ENCODE measurements at regions not wholly inside any gene's neighbourhood (a gene's known extent, or its start where the extent isn't known, plus 50 kb on each side); places are given as distances from the start of the nearest gene placed in this dataset.

- H3K4me3 ChIP-seq (ENCODE audit: low read depth, low read length): no peak overlapping the region
- no peak for DNase-seq (ENCODE audit: low read depth)
- TF ChIP-seq, protein P1, sequence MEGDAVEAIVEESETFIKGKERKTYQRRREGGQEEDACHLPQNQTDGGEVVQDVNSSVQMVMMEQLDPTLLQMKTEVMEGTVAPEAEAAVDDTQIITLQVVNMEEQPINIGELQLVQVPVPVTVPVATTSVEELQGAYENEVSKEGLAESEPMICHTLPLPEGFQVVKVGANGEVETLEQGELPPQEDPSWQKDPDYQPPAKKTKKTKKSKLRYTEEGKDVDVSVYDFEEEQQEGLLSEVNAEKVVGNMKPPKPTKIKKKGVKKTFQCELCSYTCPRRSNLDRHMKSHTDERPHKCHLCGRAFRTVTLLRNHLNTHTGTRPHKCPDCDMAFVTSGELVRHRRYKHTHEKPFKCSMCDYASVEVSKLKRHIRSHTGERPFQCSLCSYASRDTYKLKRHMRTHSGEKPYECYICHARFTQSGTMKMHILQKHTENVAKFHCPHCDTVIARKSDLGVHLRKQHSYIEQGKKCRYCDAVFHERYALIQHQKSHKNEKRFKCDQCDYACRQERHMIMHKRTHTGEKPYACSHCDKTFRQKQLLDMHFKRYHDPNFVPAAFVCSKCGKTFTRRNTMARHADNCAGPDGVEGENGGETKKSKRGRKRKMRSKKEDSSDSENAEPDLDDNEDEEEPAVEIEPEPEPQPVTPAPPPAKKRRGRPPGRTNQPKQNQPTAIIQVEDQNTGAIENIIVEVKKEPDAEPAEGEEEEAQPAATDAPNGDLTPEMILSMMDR (conservative IDR thresholded peaks at IDR 0.05; ENCODE audit: low read depth, low read length): no peak
These were observed 864.2 kb downstream of the SLC4A3 start for GRCh38 chr2:220491670-220492069.

DNA sequence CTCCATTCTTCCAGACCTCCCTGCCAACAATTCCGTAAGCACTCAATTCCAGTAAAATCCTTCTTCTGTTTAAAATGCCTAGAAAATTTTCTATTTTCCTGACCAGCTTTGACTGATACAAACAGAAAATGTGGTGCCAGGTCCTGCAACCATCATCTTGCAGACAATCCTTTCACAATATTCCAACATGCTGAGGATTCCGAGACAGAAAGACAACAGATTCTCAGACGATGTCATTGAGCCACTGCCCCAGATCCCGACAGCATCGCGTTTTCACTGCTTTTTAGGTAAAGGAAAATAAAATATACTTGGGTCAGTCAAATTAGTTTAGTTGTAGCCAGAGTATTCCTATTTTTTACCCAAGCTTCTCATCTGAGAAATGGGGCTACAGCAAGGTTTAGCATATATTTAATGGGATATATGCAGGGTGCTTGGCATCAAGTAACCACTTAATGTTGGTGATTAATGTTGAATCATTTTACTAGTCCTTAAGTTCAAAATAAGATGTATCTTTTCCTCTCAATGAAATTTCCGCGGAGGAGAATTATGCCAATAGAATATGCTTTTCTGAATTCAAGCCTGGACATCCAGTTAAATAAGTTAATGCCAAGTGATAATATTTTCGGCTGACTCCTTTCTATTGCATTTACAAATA, 866.6 kb downstream of the SLC4A3 start:
- TF ChIP-seq, protein P1 (conservative IDR thresholded peaks at IDR 0.05; ENCODE audit: low read depth, low read length): no peak
- no peak overlapping the region for H3K4me3 ChIP-seq (ENCODE audit: low read depth, low read length)
- no peak for DNase-seq (ENCODE audit: low read depth)

- no peak for DNase-seq (ENCODE audit: low read depth)
- H3K4me3 ChIP-seq (ENCODE audit: low read depth, low read length): no peak overlapping the region
- TF ChIP-seq, protein P1 (conservative IDR thresholded peaks at IDR 0.05; ENCODE audit: low read depth, low read length): no peak
These were observed 869.1 kb downstream of the SLC4A3 start for GRCh38 chr2:220496513-220496912.

DNA sequence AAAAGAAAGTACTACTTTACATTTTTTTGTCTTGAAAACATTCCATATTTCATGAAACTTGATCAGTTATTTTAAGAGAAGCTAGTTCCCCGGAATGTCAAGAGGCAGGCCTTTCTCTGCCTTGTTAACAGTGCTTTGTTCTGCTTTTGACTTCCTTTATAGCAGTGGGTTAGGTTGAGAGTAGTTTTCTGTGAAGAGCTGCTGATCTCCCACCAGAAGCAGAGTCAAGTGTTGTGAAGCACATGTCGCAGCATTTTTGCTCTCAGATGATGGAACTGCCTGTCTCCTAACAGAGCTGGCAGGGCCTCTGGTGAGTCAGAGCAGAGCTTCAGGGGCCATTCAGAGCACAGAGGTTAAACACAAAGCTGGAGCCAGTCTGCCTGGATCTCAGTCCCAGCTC, 871.8 kb downstream of the SLC4A3 start:
- TF ChIP-seq, protein P1 (conservative IDR thresholded peaks at IDR 0.05; ENCODE audit: low read depth, low read length): no peak
- DNase-seq (ENCODE audit: low read depth): no peak
- no peak overlapping the region for H3K4me3 ChIP-seq (ENCODE audit: low read depth, low read length)

- TF ChIP-seq, protein P1 (conservative IDR thresholded peaks at IDR 0.05; ENCODE audit: low read depth, low read length): no peak
- H3K4me3 ChIP-seq (ENCODE audit: low read depth, low read length): no peak overlapping the region
- no peak for DNase-seq (ENCODE audit: low read depth)
These were observed 875.1 kb downstream of the SLC4A3 start for GRCh38 chr2:220502539-220502938.

DNA sequence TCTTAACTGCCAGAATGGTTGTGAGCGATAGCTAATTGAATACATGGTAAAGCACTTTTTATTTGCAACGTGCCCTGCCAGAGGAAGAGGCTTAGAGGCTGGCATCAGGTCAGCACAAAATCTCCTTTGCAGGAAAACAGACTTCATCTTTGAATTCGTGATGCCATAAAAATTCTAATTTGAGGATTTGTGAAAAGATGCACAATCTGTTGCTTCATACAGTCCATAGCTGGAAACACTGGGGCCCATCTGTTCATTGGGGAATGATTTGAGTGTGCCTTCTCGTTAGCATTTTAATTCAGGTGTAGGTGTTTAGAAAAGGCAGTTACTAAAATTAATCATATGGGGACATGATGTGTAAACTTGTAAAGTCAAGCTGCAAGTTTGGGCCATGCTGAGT, 876.0 kb downstream of the SLC4A3 start:
- H3K4me3 ChIP-seq (ENCODE audit: low read depth, low read length): no peak overlapping the region
- TF ChIP-seq, protein P1 (conservative IDR thresholded peaks at IDR 0.05; ENCODE audit: low read depth, low read length): no peak
- no peak for DNase-seq (ENCODE audit: low read depth)

DNA sequence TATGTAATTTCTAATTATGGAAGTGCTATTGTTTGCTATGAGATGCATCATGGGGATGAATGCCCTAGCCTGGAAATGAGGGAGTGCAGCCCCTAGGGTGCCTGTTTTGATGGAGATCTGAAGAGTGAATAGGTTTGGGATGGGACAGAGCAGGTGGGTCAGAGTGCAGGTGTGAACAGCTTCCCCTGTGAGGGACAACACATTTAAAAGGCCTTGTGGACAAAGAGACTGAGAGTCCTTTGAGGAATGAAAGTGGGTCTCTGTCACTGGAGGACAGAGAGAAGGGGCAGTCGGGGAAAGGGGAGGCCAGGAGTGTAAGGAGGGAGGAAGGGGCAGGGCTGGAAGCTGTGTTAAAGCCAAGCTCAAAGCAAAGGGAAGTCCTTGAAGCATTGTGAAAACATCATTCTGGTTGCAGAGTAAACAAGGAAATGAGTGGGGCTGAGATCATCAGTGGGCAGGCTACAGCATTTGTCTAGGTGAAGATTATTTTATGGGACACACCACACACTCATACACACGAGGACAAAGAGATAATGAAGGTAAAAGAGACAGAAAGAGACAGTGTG, 877.6 kb downstream of the SLC4A3 start:
- TF ChIP-seq, protein P1 (conservative IDR thresholded peaks at IDR 0.05; ENCODE audit: low read depth, low read length): no peak
- DNase-seq (ENCODE audit: low read depth): no peak
- H3K4me3 ChIP-seq (ENCODE audit: low read depth, low read length): no peak overlapping the region
